HAP-1 (cell line): ENCODE measurements at regions not wholly inside any gene's neighbourhood (a gene's known extent, or its start where the extent isn't known, plus 50 kb on each side); places are given as distances from the start of the nearest gene placed in this dataset.
A peak's percentile ranks its signal among the peaks of the same experiment; 100 is the strongest.

ENCODE experiments used
- DNase-seq, 2 experiments: peaks; one replicate each; pipeline ENCODE4 v3.0.0-alpha.2; 2016 to 2020; ENCODE audit warnings: low spot score in 2 of 2
- H3K27me3 ChIP-seq: fragments of 250-450 bp; sonication (Bioruptor Pico); 2 replicates; pipeline ENCODE4 v1.5.1; 2020; ENCODE audit warnings: low read depth, mild to moderate bottlenecking, moderate library complexity
- H3K36me3 ChIP-seq: fragments of 250-450 bp; sonication (Bioruptor Pico); replicated peaks from 2 replicates; pipeline ENCODE4 v1.5.1; 2020; ENCODE audit warnings: mild to moderate bottlenecking
- H3K4me1 ChIP-seq: fragments of 250-450 bp; sonication (Bioruptor Pico); 2 replicates; pipeline ENCODE4 v1.5.1; 2020; ENCODE audit warnings: mild to moderate bottlenecking
- H3K4me3 ChIP-seq: fragments of 250-450 bp; sonication (Bioruptor Pico); 2 replicates; pipeline ENCODE4 v1.5.1; 2020; ENCODE audit warnings: mild to moderate bottlenecking, moderate library complexity
- H3K9me3 ChIP-seq: fragments of 250-450 bp; sonication (Bioruptor Pico); 2 replicates; pipeline ENCODE4 v1.5.1; 2020; ENCODE audit warnings: mild to moderate bottlenecking, moderate library complexity
- in situ Hi-C: fragments of 300-500 bp; cut with MboI; formaldehyde crosslinking; loops from 3 replicates; pipeline ENCODE4 v1.14.3; 2020; ENCODE audit warnings: low sequenced_read_pairs, inconsistent platforms, mixed read lengths

GRCh38 chr4:124178449-124179021 is 534.0 kb downstream of the ANKRD50 start:
- in situ Hi-C loops = no loop called here
- H3K9me3 ChIP-seq = peaks cover 5% of the 10 kb centered on the region; the same call in 1 of the 2 replicates
- H3K4me3 ChIP-seq = no peak overlapping the region
- H3K36me3 ChIP-seq = no peaks in the 10 kb centered on the region
- H3K27me3 ChIP-seq = no peaks in the 10 kb centered on the region
- H3K4me1 ChIP-seq = peaks cover 14% of the 10 kb centered on the region
- DNase-seq = no peak

DNA sequence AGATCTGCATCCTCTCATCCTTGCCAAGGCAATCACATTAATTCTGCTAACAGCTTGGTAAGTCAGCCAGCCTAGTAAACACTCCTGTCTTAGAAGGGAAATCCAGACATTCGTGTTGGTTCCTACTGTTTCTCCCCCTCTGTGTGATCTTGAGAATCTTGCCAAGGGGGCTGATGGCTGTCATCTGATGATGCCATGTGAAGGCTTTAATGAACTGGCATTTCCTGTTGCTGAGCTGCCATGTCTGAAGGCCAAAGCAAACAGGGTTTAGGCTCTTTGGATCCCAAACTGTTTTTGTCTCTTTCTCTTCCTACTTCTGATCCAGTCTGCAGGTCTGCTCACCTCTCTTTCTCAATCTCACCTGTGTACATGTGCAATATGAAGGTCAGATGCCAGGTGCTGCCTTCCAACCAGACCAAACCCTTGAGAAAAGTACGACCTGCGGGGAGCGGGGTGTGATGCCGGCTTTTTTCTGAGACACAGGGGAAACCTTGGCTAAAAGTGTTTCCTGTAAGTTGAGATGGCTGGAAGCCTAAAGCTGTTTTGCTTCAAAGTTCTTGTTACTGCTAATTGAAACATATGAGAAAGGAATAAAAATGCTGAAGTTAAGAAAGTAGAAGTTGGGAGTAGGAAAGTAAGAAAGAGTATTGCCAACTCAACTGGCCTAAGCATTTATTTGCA is 532.9 kb downstream of the ANKRD50 start:
- no peak for DNase-seq
- Histone ChIP-seq H3K9me3 (peaks cover 5% of the 10 kb centered on the region; the same call in 1 of the 2 replicates), H3K4me1 (peaks cover 25% of the 10 kb centered on the region), H3K4me3 (no peak overlapping the region), H3K27me3 (no peaks in the 10 kb centered on the region), H3K36me3 (no peaks in the 10 kb centered on the region)
- in situ Hi-C loops = no loop called here

- Histone ChIP-seq H3K9me3 (peaks cover 5% of the 10 kb centered on the region; the same call in 1 of the 2 replicates), H3K27me3 (no peaks in the 10 kb centered on the region), H3K4me1 (peaks cover 27% of the 10 kb centered on the region), H3K4me3 (no peak overlapping the region), H3K36me3 (no peaks in the 10 kb centered on the region)
- in situ Hi-C loops = no loop called here
- no peak for DNase-seq
These were observed 531.5 kb downstream of the ANKRD50 start for GRCh38 chr4:124181039-124181438.

GRCh38 chr4:124183231-124183630 is 529.3 kb downstream of the ANKRD50 start:
- peak in 1 of 2 experiments; percentile 100 for DNase-seq
- in situ Hi-C loops = no loop called here
- H3K27me3 ChIP-seq = no peaks in the 10 kb centered on the region

GRCh38 chr4:124183926-124184325 is 528.6 kb downstream of the ANKRD50 start:
- Histone ChIP-seq H3K27me3 (no peaks in the 10 kb centered on the region), H3K4me3 (no peak overlapping the region), H3K36me3 (no peaks in the 10 kb centered on the region), H3K9me3 (peaks cover 5% of the 10 kb centered on the region; the same call in 1 of the 2 replicates), H3K4me1 (peaks cover 25% of the 10 kb centered on the region)
- peak in 1 of 2 experiments; percentile 28 for DNase-seq
- in situ Hi-C loops = no loop called here

More at GRCh38 chr4:124183231-124183630, 529.3 kb downstream of the ANKRD50 start:
- Histone ChIP-seq H3K36me3 (no peaks in the 10 kb centered on the region), H3K9me3 (peaks cover 5% of the 10 kb centered on the region; the same call in 1 of the 2 replicates), H3K4me3 (no peak overlapping the region), H3K4me1 (peaks cover 22% of the 10 kb centered on the region)

DNA sequence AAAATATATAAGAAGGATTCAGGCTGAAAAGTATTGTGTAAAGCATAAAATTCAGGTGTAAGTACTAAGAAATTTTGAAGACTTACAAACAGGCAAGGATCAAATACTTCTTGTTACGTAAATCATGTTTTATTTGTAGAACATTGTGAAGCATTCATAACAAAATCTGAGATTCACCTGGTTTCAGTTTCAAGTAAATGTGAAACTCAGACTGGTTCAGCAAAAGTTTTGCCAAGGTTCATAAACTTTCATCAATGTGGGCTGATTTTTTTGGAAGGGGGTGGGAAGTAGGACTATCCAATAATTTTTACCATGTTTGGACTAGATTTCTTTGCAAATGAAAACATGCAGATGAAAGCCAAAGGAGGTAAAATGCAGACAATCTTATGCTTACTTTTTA is 527.7 kb downstream of the ANKRD50 start:
- Histone ChIP-seq H3K36me3 (no peaks in the 10 kb centered on the region), H3K27me3 (no peaks in the 10 kb centered on the region), H3K4me3 (no peak overlapping the region), H3K9me3 (peaks cover 5% of the 10 kb centered on the region; the same call in 1 of the 2 replicates), H3K4me1 (peaks cover 31% of the 10 kb centered on the region)
- no peak for DNase-seq
- in situ Hi-C loops = no loop called here

GRCh38 chr4:124188595-124188994 is 523.9 kb downstream of the ANKRD50 start:
- DNase-seq = no peak
- H3K4me3 ChIP-seq = no peak overlapping the region
- H3K9me3 ChIP-seq = no peaks in the 10 kb centered on the region
- H3K36me3 ChIP-seq = no peaks in the 10 kb centered on the region
- H3K4me1 ChIP-seq = peaks cover 21% of the 10 kb centered on the region
- in situ Hi-C loops = no loop called here
- H3K27me3 ChIP-seq = no peaks in the 10 kb centered on the region

GRCh38 chr4:124189545-124189944 is 523.0 kb downstream of the ANKRD50 start:
- no peak for DNase-seq
- no peaks in the 10 kb centered on the region for H3K27me3 ChIP-seq
- H3K9me3 ChIP-seq = no peaks in the 10 kb centered on the region
- in situ Hi-C loops = no loop called here
- no peaks in the 10 kb centered on the region for H3K36me3 ChIP-seq
- H3K4me3 ChIP-seq = no peak overlapping the region
- H3K4me1 ChIP-seq = peaks cover 11% of the 10 kb centered on the region

- Histone ChIP-seq H3K4me1 (peaks cover 9% of the 10 kb centered on the region), H3K9me3 (no peaks in the 10 kb centered on the region), H3K4me3 (no peak overlapping the region), H3K27me3 (no peaks in the 10 kb centered on the region), H3K36me3 (no peaks in the 10 kb centered on the region)
- in situ Hi-C loops = no loop called here
- DNase-seq = no peak
These were observed 521.2 kb downstream of the ANKRD50 start for GRCh38 chr4:124191329-124191728.

- no peaks in the 10 kb centered on the region for H3K36me3 ChIP-seq
- peaks cover 9% of the 10 kb centered on the region for H3K4me1 ChIP-seq
- in situ Hi-C loops = no loop called here
- H3K9me3 ChIP-seq = no peaks in the 10 kb centered on the region
- DNase-seq = no peak
- H3K4me3 ChIP-seq = no peak overlapping the region
- no peaks in the 10 kb centered on the region for H3K27me3 ChIP-seq
These were observed 520.0 kb downstream of the ANKRD50 start for GRCh38 chr4:124192544-124192943.

- peaks cover 4% of the 10 kb centered on the region; the same call in 1 of the 2 replicates for H3K4me1 ChIP-seq
- no peak for DNase-seq
- H3K27me3 ChIP-seq = no peaks in the 10 kb centered on the region
- no peaks in the 10 kb centered on the region for H3K9me3 ChIP-seq
- in situ Hi-C loops = no loop called here
- H3K36me3 ChIP-seq = no peaks in the 10 kb centered on the region
- H3K4me3 ChIP-seq = no peak overlapping the region
These were observed 513.3 kb downstream of the ANKRD50 start for GRCh38 chr4:124199185-124199584.

GRCh38 chr4:124199755-124200154 is 512.8 kb downstream of the ANKRD50 start:
- Histone ChIP-seq H3K4me3 (no peak overlapping the region), H3K36me3 (no peaks in the 10 kb centered on the region), H3K27me3 (no peaks in the 10 kb centered on the region), H3K9me3 (no peaks in the 10 kb centered on the region), H3K4me1 (peaks cover 4% of the 10 kb centered on the region; the same call in 1 of the 2 replicates)
- in situ Hi-C loops = no loop called here
- DNase-seq = no peak

DNA sequence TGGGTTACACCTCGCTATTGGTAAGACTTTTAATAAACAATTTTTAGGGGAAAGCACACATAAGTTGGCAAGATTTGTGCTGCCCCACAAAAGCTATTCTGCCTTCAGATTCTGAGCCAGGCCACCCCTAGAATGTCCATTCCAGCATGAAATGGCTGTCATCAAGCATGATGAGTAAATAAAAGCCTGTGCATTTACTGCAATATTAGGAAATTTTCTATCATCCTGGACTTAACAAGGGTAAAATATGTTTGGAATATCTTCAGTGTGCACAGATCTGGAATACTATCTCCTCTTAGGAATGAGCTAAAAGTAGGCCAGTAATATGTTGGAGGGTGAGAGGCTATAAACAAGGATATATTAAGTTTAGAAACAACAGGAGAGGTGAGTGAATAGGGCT is 510.9 kb downstream of the ANKRD50 start:
- H3K4me1 ChIP-seq = peaks cover 4% of the 10 kb centered on the region; the same call in 1 of the 2 replicates
- no peaks in the 10 kb centered on the region for H3K27me3 ChIP-seq
- no peak overlapping the region for H3K4me3 ChIP-seq
- in situ Hi-C loops = no loop called here
- no peaks in the 10 kb centered on the region for H3K36me3 ChIP-seq
- DNase-seq = no peak
- H3K9me3 ChIP-seq = no peaks in the 10 kb centered on the region

DNA sequence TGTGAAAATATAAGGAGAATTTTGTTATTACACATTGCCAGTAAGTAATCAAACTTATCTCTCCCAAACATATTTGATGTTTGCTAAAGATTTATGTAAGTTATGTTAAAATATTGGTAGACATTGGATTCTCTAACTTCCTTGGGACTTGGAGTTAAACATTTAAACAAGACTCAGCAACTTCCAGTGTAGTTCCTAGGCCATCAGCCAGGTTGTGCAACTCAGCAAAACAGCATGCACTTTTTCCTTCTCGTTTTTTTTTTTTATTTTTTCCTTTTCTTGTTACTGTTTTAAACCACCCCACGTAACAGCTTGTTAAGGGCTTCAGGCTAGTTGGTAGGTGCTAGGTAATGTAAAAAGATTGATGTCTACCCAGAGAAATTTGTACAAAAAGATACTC is 510.4 kb downstream of the ANKRD50 start:
- Histone ChIP-seq H3K9me3 (no peaks in the 10 kb centered on the region), H3K27me3 (no peaks in the 10 kb centered on the region), H3K36me3 (no peaks in the 10 kb centered on the region), H3K4me3 (no peak overlapping the region), H3K4me1 (peaks cover 4% of the 10 kb centered on the region; the same call in 1 of the 2 replicates)
- no peak for DNase-seq
- in situ Hi-C loops = no loop called here
